ENCODE measurements at regions not wholly inside any gene's neighbourhood (a gene's known extent, or its start where the extent isn't known, plus 50 kb on each side); places are given as distances from the start of the nearest gene placed in this dataset.

DNA sequence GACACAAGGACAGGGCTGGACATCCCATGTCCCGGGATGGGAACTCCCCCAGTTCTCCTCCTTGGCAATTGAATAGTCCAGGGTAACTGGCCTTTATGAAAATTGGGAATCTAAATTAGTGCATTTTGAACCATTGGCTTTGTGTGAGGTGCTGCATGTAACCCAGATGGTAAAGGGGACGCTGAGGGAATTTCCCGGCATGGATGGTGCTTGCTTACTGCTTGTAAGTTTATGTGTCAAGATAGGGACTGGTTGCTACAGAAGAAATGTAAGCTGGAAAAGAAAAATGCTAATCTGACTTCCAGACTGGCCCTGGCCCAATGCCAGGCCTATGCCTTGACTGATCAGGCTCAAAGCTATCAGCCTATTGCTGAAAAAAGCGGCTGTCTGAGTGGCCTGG, 1096.7 kb upstream of the DDX18 start:
- no peak overlapping the region for H3K4me3 ChIP-seq (ENCODE audit: low read depth in 1 of 3, low read length in 3 of 3)
- no peak overlapping the region for H3K27ac ChIP-seq (ENCODE audit: low read depth in 1 of 2, low read length in 2 of 2)
- no peaks in the 10 kb centered on the region for H3K36me3 ChIP-seq (ENCODE audit: control insufficient read depth in 4 of 4, insufficient read depth in 3 of 4, low read depth in 1 of 4, low read length in 3 of 4)
- DNase-seq (ENCODE audit: low spot score), result no peak
- 81% methylated on average over 4 of the region's 4 CpGs for WGBS
- H3K9me3 ChIP-seq (ENCODE audit: control insufficient read depth in 4 of 4, low read length in 3 of 4), result no peaks in the 10 kb centered on the region
- TF ChIP-seq, protein P1, sequence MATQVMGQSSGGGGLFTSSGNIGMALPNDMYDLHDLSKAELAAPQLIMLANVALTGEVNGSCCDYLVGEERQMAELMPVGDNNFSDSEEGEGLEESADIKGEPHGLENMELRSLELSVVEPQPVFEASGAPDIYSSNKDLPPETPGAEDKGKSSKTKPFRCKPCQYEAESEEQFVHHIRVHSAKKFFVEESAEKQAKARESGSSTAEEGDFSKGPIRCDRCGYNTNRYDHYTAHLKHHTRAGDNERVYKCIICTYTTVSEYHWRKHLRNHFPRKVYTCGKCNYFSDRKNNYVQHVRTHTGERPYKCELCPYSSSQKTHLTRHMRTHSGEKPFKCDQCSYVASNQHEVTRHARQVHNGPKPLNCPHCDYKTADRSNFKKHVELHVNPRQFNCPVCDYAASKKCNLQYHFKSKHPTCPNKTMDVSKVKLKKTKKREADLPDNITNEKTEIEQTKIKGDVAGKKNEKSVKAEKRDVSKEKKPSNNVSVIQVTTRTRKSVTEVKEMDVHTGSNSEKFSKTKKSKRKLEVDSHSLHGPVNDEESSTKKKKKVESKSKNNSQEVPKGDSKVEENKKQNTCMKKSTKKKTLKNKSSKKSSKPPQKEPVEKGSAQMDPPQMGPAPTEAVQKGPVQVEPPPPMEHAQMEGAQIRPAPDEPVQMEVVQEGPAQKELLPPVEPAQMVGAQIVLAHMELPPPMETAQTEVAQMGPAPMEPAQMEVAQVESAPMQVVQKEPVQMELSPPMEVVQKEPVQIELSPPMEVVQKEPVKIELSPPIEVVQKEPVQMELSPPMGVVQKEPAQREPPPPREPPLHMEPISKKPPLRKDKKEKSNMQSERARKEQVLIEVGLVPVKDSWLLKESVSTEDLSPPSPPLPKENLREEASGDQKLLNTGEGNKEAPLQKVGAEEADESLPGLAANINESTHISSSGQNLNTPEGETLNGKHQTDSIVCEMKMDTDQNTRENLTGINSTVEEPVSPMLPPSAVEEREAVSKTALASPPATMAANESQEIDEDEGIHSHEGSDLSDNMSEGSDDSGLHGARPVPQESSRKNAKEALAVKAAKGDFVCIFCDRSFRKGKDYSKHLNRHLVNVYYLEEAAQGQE (IDR thresholded peaks at IDR 0.05), result no peak
- TF ChIP-seq, protein P2, sequence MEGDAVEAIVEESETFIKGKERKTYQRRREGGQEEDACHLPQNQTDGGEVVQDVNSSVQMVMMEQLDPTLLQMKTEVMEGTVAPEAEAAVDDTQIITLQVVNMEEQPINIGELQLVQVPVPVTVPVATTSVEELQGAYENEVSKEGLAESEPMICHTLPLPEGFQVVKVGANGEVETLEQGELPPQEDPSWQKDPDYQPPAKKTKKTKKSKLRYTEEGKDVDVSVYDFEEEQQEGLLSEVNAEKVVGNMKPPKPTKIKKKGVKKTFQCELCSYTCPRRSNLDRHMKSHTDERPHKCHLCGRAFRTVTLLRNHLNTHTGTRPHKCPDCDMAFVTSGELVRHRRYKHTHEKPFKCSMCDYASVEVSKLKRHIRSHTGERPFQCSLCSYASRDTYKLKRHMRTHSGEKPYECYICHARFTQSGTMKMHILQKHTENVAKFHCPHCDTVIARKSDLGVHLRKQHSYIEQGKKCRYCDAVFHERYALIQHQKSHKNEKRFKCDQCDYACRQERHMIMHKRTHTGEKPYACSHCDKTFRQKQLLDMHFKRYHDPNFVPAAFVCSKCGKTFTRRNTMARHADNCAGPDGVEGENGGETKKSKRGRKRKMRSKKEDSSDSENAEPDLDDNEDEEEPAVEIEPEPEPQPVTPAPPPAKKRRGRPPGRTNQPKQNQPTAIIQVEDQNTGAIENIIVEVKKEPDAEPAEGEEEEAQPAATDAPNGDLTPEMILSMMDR (IDR thresholded peaks at IDR 0.05; ENCODE audit: low read depth, low read length, missing input control), result no peak
- TF ChIP-seq GABPA (IDR thresholded peaks at IDR 0.05 in 1 of 2, conservative IDR thresholded peaks at IDR 0.05 in 1 of 2) (no peak), HNF4G (IDR thresholded peaks at IDR 0.05) (no peak), EGR1 (IDR thresholded peaks at IDR 0.05; ENCODE audit: low read depth in 2 of 2) (no peak), JUND (IDR thresholded peaks at IDR 0.05) (no peak), TAF1 (conservative IDR thresholded peaks at IDR 0.05) (no peak), FOXA1 (IDR thresholded peaks at IDR 0.05) (no peak), SP1 (IDR thresholded peaks at IDR 0.05) (no peak), RAD21 (IDR thresholded peaks at IDR 0.05) (no peak), RXRA (IDR thresholded peaks at IDR 0.05) (no peak), YY1 (IDR thresholded peaks at IDR 0.05) (no peak)
- no peaks in the 10 kb centered on the region for H3K4me1 ChIP-seq (ENCODE audit: control insufficient read depth in 4 of 4, insufficient read depth in 4 of 4, low read length in 3 of 4)
- H3K27me3 ChIP-seq (ENCODE audit: control insufficient read depth in 4 of 4, insufficient read depth in 4 of 4, low read length in 3 of 4), result no peaks in the 10 kb centered on the region
- no peak overlapping the region for H3K9ac ChIP-seq (ENCODE audit: low read depth in 1 of 2, low read length in 2 of 2)

DNA sequence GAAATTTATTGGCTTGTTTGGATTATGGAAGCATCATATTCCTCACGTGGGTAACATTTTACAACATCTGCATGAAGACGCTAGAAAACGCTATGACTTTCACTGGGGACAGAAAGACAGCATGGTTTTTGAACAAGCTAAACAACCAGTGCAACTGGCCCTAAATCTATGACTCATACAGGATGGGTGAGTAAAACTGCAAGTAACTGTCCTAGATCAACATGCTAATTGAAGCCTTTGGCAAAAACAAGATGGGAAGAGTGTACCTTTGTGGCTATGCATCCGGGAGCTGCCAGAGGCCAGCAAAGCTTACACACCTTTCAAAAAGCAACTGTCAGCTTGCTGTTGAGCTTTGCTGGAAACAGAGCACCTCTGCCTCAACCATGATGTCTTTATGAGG, 1096.0 kb upstream of the DDX18 start:
- no peak overlapping the region for H3K4me3 ChIP-seq (ENCODE audit: low read depth in 1 of 3, low read length in 3 of 3)
- no peak overlapping the region for H3K9ac ChIP-seq (ENCODE audit: low read depth in 1 of 2, low read length in 2 of 2)
- H3K27ac ChIP-seq (ENCODE audit: low read depth in 1 of 2, low read length in 2 of 2), result no peak overlapping the region
- WGBS, result 79% methylated on average over 4 of the region's 4 CpGs
- TF ChIP-seq, protein P1 (IDR thresholded peaks at IDR 0.05), result no peak
- TF ChIP-seq HNF4A (conservative IDR thresholded peaks at IDR 0.05) (no peak), RXRA (IDR thresholded peaks at IDR 0.05) (no peak), JUND (IDR thresholded peaks at IDR 0.05) (no peak), FOXA1 (IDR thresholded peaks at IDR 0.05) (no peak), SP1 (IDR thresholded peaks at IDR 0.05) (no peak)
- H3K36me3 ChIP-seq (ENCODE audit: control insufficient read depth in 4 of 4, insufficient read depth in 3 of 4, low read depth in 1 of 4, low read length in 3 of 4), result no peaks in the 10 kb centered on the region
- no peaks in the 10 kb centered on the region for H3K4me1 ChIP-seq (ENCODE audit: control insufficient read depth in 4 of 4, insufficient read depth in 4 of 4, low read length in 3 of 4)
- DNase-seq (ENCODE audit: low spot score), result no peak
- H3K27me3 ChIP-seq (ENCODE audit: control insufficient read depth in 4 of 4, insufficient read depth in 4 of 4, low read length in 3 of 4), result no peaks in the 10 kb centered on the region
- no peaks in the 10 kb centered on the region for H3K9me3 ChIP-seq (ENCODE audit: control insufficient read depth in 4 of 4, low read length in 3 of 4)

Data from liver (tissue), 8 donors.